ENCODE measurements at regions not wholly inside any gene's neighbourhood (a gene's known extent, or its start where the extent isn't known, plus 50 kb on each side); places are given as distances from the start of the nearest gene placed in this dataset.

DNA sequence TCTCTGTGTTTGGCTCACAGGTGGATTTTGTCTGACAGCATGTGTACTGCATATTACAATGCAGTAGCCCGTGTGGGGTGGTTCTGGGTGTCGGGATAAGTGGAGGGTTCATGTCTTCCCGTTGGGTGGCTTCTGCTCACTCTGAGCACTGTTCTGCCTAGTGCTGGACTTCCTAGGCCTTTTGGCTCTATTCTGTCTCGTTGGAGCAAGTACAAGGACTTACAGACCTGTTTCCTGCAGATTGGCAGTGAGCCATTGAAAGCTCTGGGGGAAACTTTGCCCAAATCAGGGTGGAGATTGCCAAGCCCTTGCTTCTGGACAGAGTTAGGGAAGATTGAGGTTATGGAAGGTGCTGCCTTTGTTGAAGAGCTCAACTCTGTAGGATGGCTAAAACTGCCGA is 91.1 kb upstream of the SLC4A4 start:
- no peak for DNase-seq

DNA sequence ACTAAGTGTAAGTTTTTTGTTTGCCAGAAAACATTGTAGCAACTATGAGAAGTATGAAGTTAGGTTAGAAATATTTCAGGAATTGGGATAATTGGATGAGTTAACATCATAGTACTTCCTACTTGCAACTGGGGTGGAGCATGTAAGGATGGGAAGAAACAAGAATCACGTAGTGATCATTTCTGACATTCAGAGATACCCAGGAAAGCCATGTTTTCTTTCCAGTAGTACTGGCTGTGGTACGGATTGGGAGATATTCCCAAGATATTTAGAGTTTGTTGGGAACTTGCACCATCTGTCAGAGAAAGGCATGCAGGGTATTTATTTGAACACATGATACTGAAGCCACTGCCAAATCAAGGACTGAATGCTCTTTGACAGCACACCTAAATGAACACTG is 87.6 kb upstream of the SLC4A4 start:
- DNase-seq = no peak

- DNase-seq = no peak
Measured at GRCh38 chr4:71253545-71253944, 85.3 kb upstream of the SLC4A4 start.

DNA sequence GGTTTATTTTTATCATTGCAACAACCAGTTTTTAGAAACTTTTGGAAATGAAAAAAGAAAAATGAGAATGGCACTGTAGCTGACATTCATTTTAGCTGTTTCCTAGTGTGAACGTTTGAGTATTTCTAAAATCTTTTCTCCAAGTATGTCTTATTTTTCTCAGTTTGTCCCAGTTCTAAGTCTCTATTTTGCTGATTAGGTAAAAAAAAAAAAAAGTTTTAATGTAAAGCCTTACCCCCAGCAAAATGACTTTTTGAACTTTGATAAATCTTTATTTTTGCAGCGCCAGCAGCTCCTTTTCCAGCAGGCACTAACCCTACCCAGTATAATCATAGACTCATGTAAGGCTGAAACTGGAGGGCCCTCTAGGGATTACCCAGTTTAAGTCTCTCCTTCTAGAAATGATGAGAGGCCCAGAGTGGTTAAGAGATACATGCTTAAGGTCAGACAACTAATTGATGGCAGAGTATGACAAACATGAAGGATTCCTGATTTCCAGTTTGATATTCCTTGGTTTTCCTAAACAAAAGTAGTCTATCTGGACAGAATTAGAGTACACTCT is 84.3 kb upstream of the SLC4A4 start:
- DNase-seq = no peak

GRCh38 chr4:71255976-71256375 is 82.8 kb upstream of the SLC4A4 start:
- DNase-seq = no peak

GRCh38 chr4:71257761-71258160 is 81.1 kb upstream of the SLC4A4 start:
- no peak for DNase-seq

DNA sequence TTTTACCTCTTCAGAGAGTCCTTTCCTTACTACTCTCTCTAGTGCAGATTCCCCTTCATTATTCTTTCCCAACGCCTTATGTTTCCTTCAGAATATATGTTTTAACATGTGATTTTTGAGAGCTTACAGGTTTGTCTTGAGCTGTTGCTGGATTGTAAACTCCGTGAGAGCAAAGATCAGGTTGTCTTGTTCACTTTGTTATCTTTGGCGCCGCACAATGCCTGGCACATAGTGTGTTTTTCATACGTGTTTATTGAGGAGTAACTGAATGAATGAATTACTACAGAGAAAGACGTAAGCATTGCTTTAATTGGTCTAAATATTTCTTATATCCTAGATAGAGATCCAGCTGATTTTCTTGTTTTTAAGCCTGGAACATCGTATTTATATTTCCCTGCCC is 80.5 kb upstream of the SLC4A4 start:
- DNase-seq = no peak

- no peak for DNase-seq
Measured at GRCh38 chr4:71259280-71259679, 79.5 kb upstream of the SLC4A4 start.

- DNase-seq = no peak
Measured at GRCh38 chr4:71259911-71260331, 78.9 kb upstream of the SLC4A4 start.

GRCh38 chr4:71260544-71260943 is 78.3 kb upstream of the SLC4A4 start:
- DNase-seq = no peak

GRCh38 chr4:71261001-71261400 is 77.8 kb upstream of the SLC4A4 start:
- DNase-seq = no peak

DNA sequence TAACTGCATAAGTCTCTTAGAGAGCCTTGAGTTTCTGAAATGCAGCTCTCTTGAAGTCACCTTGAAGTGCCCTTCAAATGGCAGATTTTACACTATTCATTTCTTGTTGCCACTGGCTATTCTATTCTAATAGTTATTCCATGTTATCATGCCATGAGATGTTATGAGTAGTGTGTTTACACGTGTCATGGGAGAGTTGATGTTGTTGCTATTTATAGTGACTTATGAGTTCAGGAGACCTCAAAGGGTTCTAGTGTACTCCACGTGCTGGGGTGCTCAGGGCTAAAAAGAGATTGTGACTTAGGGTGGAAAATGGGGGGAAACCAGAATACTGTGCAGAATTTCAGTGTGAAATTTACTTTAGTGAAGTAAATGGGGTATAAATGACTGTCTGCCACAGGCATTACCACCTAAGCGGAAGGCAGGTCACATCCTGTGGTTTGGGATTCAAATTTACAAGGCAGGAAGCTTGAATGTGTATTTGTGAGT is 77.1 kb upstream of the SLC4A4 start:
- DNase-seq = no peak

DNA sequence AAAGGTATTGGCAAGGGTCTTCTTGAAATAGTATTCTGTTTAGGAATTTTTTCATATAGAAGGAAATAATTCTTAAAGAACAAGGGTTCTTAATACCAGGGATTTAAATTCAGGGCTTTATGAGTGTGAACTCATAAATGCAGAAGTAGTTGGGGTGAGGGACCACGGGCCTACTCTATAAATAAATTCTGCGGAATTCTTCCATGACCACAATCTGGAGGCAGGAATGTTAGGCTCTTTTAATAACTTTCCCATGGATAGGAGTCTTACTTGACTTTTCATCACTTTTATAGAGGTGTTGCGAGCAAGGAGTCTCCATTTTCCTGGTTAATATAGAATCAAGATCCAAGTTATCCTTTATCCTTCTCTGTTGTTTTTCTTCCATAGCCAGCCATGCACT is 76.7 kb upstream of the SLC4A4 start:
- DNase-seq = no peak

GRCh38 chr4:71266090-71266794 is 72.6 kb upstream of the SLC4A4 start:
- DNase-seq = no peak

DNA sequence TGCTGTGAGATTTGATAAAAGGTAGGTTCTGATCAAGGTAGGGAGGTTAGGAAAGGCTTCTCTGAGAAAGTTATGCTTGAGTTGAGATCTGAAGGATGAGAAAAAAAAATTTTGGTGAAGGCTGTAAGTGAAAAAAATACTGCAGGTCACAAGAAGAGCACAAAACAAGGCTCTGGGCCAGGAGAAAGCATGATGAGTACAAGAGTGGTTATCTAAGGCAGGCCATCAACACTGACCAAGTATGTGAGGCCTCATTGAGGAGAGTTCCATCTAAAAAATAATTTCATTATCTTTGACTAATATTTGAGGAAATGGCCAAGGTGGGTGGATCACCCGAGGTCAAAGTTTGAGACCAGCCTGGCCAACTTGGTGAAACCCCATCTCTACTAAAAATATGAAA is 71.6 kb upstream of the SLC4A4 start:
- no peak for DNase-seq

GRCh38 chr4:71268166-71268565 is 70.7 kb upstream of the SLC4A4 start:
- DNase-seq = no peak

DNA sequence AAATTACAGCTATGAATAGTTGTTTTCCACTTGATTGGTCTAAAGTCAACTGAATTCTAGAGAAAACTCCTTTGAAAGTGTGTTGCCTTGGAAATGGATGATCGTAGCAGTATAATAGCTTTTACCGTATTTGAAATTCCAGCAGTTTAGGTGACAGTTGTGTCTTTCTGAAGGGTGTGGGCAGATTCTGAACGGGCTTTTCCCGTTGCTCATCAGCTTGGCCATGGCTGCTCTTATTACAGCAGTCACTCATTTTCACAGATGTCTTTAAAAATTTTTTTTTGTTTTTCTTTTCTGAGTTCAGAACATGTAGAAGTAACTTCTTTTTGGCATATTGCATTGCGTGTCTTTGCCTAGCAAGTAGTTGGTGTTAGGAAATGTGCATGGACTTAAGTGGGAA is 69.6 kb upstream of the SLC4A4 start:
- no peak for DNase-seq

DNA sequence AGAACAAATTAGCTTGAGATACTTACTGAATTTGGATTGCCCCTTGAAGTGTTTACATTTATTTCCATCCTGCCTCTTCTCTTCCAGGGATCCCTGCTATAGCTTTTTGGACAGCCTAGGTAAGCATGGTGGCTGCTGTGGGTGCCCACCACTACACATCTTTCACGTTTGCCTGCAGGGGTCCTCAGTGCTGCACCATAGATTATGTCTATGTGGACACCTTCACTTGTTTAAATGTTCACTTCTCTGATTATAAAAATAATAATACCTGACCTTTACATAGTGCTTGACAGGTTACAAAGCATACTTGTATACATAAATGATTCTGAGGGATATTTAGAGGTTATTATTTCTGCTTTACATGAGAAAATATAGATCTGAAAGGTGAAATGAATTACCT is 67.9 kb upstream of the SLC4A4 start:
- peak; percentile 38 for DNase-seq

DNA sequence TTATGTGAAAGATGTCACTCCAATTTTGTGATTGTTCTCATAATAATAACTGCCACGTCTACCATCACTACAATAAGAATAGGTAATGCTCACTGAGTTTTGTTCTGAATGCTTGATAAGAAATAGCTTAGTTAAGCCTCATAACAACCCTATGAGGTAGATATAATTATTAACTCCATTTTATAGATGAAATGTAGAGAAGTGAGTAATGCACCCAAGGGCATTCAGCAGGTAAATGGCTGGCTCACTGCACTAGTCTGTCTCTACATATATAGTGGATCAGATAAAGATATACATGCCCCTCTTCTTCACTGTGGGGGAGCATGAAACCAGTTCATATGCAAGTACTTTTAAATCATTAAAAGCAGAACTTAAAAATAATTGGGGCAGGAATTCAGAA is 65.8 kb upstream of the SLC4A4 start:
- DNase-seq = no peak

DNA sequence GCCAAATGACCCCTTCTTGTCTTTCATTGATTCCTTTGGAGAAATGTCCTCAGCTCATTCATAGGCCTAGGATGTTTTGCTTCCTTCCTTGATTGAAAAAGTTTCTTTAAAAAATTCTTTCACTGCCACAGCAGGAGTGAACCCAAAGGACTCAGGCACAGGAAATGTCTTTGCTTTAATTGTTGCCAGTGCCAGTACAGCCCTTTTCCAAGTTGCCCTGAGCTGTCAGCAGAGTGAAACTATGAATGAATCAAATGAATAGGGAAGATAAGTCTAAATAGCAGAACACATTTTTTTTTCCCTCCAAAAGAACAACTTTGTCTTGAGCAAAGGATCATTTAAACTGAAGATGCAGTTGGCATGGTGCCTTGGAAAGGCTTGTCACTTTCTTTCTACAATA is 63.8 kb upstream of the SLC4A4 start:
- no peak for DNase-seq

- no peak for DNase-seq
Measured at GRCh38 chr4:71275570-71275969, 63.2 kb upstream of the SLC4A4 start.

- DNase-seq = no peak
Measured at GRCh38 chr4:71277353-71277752, 61.5 kb upstream of the SLC4A4 start.

GRCh38 chr4:71283642-71284257 is 55.1 kb upstream of the SLC4A4 start:
- DNase-seq = no peak

DNA sequence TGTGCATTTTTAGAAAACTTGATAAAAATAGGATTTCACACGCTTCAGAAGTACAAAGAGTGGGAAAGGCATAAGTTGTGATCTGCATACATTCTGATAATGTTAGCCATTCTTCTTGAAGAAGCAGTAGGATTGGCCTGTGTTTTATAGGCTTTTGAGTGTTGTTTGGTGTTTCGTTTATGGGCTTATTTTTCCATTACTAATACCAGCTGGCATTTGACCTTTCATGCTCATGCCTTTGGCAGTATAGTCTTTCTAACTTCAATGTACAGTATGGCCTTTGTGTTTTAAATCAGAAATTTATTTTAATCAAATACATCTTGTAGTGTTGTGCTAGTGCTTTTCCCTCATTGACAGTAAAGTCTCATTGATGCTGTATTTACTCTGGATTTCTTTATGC is 51.5 kb upstream of the SLC4A4 start:
- DNase-seq = no peak

- no peak for DNase-seq
Measured at GRCh38 chr4:71288875-71289274, 49.9 kb upstream of the SLC4A4 start.

Measured in CD4-positive, alpha-beta T cell treated with Interleukin-4 for 1 hour (primary cell).